NCI-H2196 (cell line): ENCODE measurements at regions not wholly inside any gene's neighbourhood (a gene's known extent, or its start where the extent isn't known, plus 50 kb on each side); places are given as distances from the start of the nearest gene placed in this dataset.

Experiments
- DNase-seq: peaks from one replicate; lab custom pipeline; 2025; ENCODE audit not compliant: unreplicated experiment; lab: John Stamatoyannopoulos, UW

GRCh38 chr10:61319386-61320256, 133.6 kb downstream of the TMEM26 start:
- no peak for DNase-seq

DNA sequence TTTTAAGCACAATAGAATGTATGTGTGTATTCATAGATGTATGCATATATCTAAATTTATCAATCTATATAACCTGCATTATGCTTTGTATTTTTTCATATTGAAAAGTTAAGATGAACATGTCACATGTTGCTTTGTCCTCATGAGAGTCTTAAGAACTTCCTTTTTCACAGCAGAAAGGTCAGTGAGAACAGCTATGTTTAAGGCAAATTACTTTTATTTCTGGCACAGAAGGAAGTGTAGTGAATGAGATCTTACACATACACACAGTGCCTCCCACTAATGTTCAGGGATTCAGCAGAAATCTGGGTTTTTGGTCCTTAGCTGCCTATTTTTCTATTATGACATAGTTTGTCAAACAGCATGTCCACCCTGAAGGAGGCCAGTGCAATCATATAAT, 134.8 kb downstream of the TMEM26 start:
- no peak for DNase-seq

GRCh38 chr10:61317706-61318105, 135.5 kb downstream of the TMEM26 start:
- DNase-seq, result no peak

DNA sequence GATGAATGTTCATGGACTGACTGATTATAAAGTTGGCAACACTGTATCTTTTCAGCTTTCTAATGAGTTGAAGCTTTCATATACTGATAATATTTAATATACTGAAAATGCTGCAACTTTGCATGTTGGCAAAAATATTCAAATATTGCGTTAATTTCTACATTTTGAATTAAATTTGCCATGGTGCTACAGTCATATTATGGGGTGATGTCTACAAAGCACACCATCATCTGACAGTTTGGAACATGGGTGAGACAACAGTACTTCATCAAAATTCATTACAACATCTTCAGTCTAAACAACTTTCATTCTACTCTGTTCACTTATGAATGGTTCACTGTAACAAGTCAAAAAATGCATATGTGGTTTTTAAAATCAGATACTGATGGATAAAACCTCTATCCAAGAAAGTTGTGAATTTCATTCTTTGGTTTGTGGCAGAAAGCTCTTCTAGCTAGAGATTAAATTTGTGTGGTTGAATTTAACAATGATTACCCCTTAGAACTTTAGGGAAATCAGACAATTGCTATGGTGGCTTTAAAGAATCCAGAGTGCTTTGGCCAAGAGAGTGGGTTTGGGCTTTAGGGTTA, 136.4 kb downstream of the TMEM26 start:
- no peak for DNase-seq

- no peak for DNase-seq
Observed at GRCh38 chr10:61314273-61314672, 138.9 kb downstream of the TMEM26 start.

- DNase-seq, result no peak
Observed at GRCh38 chr10:61313460-61313859, 139.7 kb downstream of the TMEM26 start.

- DNase-seq, result no peak
Observed at GRCh38 chr10:61304746-61305145, 148.4 kb downstream of the TMEM26 start.

DNA sequence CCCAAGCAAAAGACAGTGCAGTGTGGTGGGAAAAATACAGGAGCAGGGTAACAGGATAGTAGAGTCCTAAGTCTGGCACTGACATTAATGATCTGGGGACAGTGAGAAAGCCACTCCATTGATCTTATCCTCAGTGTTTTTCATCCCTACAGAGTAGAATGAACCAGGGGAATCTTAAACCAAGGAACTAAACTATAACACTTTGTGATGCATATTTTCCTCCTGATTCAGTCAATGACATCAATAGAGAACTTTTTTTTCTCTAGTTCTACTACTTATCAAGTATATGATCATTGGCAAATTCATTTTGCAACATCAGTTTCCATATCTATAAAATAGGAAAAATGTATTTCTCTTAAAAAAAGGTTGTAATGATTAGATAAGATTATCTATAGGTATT, 151.1 kb downstream of the TMEM26 start:
- DNase-seq, result no peak

- DNase-seq, result no peak
Observed at GRCh38 chr10:61301575-61301974, 151.6 kb downstream of the TMEM26 start.

GRCh38 chr10:61299841-61300240, 153.3 kb downstream of the TMEM26 start:
- DNase-seq, result no peak

- DNase-seq, result no peak
Observed at GRCh38 chr10:61299156-61299555, 154.0 kb downstream of the TMEM26 start.

DNA sequence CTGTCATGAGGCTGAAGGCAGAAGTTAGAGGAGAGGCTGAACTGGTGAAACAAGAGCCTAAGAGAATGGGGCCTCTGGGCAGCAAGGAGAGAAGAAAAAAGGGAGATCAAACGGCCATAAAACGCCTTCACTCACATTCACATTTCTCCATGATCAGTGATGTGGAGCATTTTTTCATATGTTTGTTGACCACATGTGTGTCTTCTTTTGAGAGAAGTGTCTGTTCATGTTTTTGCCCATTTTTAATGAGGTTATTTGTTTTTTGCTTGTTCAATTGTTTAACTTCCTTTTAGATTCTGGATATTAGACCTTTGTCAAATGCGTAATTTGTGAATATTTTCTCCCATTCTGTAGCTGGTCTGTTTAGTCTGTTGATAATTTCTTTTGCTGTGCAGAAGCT, 155.0 kb downstream of the TMEM26 start:
- DNase-seq, result no peak

DNA sequence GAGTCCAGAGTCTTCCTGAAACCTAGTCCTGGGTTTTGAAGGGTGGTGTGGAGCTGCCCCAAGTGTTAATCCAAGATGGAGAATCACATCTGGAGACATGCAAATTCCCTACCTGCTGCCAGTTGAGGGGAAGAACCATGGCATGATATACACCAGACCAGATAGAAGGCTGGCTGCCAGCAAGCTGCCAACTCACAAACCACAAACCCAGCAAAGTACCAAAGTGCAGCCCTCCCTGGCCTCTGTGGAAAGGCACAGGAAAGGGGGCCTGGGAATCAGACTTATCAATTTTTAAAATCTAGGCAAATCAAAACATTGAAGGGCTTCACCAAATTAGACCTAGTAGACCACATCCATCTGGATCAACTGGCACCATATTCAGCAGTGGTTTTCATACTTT, 157.0 kb downstream of the TMEM26 start:
- no peak for DNase-seq

- DNase-seq, result no peak
Observed at GRCh38 chr10:61294131-61294530, 159.1 kb downstream of the TMEM26 start.

DNA sequence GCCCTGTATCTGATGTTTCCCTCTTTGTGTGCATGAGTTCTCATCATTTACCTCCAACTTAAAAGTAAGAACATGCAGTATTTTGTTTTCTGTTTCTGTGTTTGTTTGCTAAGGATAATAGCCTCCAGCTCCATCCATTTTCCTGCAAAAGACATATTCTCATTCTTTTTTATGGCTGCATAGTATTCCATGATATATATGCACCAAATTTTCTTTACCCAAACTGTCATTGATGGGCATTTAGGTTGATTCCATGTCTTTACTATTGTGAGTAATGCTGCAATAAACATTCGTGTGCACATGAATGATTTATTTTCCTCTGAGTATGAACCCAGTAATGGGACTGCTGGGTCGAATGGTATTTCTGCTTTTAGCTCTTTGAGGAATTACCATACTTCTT, 163.4 kb downstream of the TMEM26 start:
- no peak for DNase-seq

DNA sequence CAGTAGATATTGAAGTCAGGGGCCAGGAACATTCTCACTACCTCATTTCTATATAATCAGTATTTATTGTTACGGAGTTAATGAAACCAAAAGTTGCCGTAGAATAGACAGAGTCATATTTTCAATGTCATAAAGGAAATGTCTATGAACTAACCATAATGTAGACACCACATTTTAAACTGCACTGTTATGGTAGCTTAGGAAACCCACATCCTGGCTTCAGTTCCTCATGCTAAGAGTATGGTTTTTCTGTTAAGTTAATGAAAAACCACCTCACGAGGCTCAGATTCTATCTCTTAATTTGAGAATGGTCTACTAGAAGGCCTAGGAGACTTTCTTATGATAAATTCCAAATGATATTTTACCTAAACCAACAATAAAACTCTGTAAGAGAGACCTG, 166.5 kb downstream of the TMEM26 start:
- no peak for DNase-seq

DNA sequence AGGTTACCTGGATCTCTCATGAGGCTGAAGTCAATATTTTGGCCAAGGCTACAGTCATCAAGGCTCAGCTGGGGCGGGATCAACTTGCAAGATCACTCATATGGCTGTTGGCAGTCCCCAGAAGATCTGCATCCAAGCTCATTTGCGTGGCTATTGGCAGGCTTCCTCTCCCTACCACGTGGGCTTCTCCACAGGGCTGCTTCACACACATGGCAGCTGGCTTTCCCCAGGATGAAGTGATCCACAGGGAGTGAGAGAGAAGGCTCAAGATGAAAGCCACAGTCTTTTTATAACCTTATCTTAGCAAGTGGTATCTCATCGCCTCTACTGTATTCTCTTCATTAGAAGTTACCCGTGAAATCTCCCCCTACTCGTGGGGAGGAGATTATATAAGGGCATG, 167.4 kb downstream of the TMEM26 start:
- no peak for DNase-seq

DNA sequence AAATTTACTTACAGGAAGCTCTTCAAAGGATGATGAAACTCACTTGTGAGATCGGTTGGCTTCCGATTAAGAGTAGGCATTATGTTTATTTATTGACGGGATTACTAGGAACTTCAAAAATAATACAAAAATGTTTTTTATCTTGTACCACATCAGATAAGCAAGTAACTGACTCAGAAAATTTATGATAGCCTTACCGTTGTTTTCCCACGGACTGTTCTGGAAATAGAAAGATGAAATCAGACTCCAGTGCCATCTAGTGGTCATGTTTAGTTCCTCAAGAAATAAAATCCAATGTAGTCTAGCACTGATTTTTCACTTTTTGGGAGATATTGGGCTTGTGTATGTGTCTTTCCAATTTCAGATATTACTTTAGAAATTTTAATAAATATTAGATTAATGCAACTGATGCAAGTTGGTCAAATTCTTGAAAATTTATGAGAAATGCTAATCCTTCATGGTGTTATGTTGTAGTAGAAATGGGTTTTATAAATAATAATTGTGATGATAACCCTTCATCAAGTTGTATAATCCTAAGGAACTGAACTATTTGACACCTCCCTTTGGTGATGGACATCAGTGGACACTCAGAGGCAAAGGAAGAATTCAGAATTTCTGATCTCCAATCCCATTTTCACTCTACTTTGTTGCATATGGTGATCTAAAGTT, 168.8 kb downstream of the TMEM26 start:
- peak; percentile 11 for DNase-seq

DNA sequence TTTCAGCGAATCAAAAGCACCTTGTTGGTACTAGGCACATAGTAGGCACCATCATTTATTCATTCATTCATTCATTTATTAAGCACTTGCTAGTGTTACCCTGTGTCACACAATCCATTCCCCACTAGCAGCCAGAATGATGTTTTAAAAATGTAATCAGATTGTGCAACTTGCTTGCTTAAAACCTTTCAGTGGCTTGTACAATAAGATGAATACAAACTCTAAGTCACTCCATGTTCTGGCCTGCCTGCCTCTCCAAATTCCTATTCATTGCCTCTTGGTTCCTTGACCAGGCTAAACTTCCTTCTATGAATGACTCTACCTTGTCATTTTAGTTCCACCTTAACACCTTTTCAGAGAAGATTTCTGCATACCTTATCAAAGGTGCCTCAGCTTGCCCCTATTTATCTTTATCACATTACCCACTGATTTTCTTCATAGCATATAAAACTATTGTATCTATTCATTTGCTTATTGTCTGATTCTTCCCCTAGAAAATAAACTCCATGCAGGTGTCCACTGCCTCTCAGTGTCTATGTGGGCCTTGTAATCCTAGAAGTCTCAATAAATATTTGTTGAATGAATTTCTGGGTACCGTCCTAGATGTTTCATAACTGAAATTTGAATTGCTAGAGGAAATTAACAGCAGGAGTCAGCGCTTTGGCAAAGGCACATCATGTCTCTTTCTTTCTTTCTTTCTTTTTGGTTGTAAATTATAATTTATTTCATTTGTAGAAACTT, 169.5 kb downstream of the TMEM26 start:
- DNase-seq, result no peak

GRCh38 chr10:61283066-61283465, 170.1 kb downstream of the TMEM26 start:
- DNase-seq, result no peak

DNA sequence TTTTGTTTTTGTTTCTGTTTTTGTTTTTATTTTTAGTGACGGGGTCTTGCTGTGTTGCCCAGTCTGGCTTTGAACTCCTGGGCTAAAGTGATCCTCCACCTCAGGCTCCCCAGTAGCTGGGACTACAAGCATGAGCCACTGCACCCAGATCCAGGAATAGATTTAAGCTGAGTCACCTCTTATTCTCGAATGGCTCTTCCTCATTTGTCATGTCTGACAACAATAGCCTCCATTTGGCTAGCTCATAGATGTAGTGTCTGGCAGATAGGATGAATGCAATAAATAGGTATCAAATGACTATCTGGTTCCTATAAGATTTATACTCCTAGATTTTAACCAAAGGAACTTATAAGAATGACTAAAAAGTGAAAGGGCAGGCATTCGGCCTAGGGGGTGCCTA, 172.9 kb downstream of the TMEM26 start:
- no peak for DNase-seq
